G401.6 (cell line): ENCODE measurements at regions not wholly inside any gene's neighbourhood (a gene's known extent, or its start where the extent isn't known, plus 50 kb on each side); places are given as distances from the start of the nearest gene placed in this dataset.
"Not testable (repeated sequence)": the region's sequence is repeated elsewhere in the genome, so short reads cannot be mapped to it uniquely, and the experiment has no call there.

Experiments used
- FAIRE-seq: peaks from 2 replicates; lab custom pipeline; 2012; peaks lifted over from hg19 to GRCh38; lab: Jason Lieb, UNC

GRCh38 chr12:131578828-131579470, 131.9 kb upstream of the SFSWAP start:
- no peak for FAIRE-seq

DNA sequence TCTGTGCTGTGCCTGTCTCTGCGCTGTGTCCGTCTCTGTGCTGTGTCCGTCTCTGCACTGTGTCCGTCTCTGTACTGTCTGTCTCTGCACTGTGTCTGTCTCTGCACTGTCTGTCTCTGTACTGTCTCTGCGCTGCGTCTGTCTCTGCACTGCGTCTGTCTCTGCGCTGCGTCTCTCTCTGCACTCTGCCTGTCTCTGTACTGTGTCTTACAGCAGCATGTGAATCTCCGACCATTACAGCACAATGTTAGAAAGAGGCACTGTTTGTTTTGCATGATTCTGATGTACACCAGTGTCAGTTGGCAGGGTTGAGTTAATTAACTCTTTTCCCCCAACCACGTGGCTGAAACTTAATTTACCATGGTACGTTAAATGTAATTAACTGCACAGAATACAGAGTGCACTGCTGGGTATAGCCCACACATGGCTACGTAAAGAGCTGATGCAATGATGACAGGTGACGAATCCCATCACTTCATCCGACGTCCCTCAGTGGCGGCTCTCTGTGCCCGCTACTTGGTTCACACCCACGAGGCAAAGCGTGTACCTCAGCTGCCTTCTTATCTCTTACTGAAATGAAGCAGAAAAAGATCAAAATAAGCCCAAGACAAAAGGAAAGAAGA, 127.7 kb upstream of the SFSWAP start:
- FAIRE-seq: no peak

DNA sequence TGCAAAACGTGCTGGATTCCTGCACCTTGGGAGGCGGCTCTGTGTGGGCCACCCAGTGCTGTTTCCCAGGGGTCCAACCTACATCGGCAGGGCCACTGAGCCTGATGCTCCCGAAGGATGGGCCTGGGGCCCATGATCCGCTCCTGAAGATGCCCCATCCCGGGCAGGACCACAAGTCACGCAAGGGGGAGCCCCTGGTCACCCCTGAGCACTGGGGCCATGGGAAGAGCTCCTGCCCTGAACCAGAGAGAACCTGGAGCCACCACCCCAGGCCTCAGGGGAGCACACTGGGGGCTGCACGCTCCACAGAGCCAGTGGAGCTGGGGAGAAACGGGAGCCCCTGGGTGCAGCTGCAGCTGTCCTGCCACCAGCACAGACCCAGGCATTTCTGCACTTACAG, 124.6 kb upstream of the SFSWAP start:
- no peak for FAIRE-seq

DNA sequence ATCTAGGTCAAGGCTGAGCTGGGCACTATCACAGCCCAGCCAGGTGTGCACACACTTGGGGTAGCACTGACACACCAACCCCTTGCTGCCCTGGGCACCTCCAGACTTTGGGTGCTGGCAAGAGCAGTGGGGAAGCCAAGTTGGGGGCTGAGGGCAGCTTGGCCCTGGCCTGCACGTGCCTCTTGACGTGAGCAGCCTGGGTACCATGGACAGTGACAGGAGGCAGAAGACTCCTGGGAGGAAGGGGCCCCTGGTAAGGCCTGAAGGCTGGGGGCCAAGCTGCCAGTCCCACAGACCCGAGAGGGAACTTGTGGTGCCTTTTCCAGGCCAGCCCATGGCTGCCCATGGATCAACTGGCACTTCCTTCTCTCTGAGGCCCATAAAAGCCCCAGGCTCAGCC, 124.1 kb upstream of the SFSWAP start:
- no peak for FAIRE-seq

DNA sequence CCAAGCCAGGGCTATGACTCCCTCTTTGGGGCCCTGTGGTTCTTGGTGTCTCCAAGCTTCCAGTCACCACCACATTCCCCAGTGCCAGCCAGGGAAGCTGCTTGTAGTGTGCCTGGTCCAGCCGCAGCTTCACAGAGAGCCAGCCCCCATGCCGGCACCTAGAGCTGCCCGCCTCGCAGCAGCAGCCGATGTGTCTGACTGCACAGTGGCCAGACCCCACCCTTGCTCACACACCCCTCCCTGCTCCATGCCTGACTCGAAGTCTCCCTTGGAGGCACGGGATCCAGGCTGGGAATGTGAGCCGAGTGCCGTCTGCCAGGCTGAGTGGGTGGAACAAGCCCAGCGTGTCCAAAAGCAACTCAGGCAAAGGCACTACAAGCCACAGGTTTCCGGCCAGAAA, 123.3 kb upstream of the SFSWAP start:
- no peak for FAIRE-seq

DNA sequence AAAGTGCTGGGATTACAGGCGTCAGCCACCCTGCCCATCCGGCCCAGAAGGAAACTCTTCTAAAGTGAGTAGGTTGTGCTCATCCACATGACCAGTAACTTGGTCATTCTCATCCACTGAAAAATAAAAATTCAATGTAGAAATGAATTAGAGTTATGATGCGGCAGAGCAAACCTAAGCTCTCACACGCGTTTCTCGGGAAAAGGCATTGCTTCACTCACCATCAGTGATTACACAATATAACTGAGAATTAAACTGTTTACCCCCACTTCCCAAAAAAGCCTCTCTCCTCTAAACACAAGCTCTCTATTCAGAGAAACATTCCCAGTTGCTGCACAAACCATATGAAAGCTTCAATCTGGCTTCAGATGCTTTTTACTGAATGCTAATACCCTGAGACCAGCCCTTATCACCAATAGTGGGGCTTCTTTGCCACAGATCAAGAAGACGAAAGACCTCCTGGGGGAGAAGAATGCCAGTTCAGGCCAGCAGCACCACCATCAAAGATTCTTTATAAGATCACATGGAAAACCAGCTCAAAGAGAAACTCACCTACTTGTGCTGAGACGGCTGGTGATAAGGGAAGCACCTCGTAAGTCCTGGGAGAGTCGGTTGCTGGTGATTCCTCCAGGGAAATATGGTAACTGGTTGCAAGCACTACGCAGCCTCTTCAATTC, 121.5 kb upstream of the SFSWAP start:
- no peak for FAIRE-seq

DNA sequence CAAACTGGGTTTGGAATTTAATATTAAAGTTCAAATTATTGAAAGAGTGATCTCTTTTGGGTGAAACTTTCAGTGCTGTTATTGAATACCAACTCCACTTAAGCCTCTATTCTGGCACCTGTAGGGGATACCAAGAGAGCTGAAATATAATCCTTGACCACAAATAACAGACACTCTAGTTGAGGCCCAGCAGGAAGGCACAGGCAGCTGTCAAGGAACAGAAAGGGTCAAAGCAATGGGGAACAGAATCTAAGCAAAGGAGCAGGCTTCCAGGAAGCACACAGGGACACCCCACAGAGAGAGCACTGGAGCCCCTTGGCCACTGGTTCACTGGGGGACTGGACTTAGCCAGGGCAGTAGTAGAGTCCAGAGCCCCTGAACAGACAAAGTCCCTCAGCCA, 120.9 kb upstream of the SFSWAP start:
- FAIRE-seq: no peak

DNA sequence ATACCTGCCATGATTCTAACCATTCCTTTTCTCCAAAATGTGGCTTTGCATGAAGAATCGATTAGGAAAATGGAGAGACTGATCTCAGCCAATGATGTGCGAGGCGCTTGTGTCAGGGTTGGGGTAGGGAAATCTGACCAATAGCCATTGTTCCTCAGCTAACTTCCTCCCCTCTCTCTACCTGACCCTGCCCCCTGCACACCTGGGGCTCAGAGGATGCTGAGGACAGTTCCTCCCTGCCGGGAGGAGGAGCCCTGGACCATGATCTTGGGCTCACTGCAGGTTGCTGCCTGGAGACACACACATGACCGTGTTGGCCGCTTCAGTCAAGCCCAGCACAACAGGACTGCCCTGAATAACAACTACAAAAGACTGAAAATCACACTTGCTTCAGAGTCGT, 119.8 kb upstream of the SFSWAP start:
- no peak for FAIRE-seq

DNA sequence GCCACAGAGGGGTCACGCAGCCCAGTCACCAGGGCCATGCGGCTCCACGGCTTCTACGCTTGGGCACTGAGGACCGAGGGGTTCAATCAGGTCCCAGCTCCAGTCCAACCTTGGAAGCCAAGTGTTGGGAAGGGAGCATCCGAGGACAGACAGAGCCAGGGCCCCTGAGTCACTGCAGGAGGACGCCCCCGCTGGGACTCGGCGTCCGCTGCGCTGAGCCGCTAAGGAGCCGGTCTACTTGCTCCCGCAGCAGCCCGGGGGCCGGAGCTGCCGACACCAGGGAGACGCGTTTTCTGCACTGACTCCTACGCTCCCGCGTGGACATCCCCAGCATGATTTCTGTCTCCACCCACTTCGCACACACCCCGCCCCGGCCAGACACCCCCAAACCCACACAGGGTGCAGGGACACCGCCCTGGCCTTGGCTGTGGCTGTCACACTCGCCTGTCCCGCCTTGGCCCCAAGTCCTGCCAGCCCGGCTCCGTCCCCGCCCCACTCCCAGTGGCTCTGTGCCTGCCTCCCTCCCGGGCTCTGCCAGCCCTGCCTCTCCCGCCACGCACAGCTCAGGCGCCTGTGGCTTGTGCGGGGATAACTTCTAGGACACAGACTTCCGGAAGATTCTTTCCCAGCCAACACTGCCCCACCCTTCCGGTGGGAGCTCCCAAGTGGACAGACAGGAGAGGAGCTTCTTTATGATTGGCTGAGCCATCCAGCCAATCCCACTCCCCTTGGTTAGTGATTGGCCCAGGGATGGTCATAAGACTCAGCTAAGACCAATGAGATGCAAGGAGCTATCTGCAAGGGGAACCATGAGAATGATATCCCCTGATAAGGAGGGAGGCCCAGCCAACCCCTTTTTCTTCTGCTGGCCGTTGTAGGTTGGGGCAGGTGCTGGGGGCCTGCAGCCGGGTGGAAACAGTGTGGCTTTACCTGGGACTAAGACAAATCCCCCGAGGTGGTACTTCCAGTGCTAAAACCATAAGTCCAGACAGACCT, 118.9 kb upstream of the SFSWAP start:
- FAIRE-seq: no peak

- FAIRE-seq: no peak
Observed at GRCh38 chr12:131592972-131593371, 117.9 kb upstream of the SFSWAP start.

GRCh38 chr12:131593406-131593805, 117.5 kb upstream of the SFSWAP start:
- FAIRE-seq: no peak

GRCh38 chr12:131596115-131596514, 114.8 kb upstream of the SFSWAP start:
- no peak for FAIRE-seq

DNA sequence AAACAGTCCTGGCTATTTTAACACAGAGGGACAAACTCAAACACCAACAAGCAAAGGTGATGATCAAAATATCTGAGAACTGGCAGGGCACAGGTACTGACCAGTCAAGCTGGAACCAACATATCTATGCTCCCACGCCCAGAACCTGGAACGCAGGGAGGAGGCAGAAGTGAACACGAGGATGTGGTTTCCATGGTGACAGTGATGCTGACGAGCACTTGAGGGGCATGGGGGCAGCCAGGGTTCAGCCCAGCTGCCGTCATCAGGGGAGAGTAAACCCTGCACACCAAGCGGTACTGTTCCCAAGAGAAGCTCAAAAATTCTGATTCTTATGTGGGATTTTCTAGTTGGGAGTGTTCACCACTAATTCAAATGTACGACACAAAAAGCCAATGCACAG, 113.6 kb upstream of the SFSWAP start:
- FAIRE-seq: no peak

GRCh38 chr12:131598717-131599116, 112.2 kb upstream of the SFSWAP start:
- FAIRE-seq: no peak

DNA sequence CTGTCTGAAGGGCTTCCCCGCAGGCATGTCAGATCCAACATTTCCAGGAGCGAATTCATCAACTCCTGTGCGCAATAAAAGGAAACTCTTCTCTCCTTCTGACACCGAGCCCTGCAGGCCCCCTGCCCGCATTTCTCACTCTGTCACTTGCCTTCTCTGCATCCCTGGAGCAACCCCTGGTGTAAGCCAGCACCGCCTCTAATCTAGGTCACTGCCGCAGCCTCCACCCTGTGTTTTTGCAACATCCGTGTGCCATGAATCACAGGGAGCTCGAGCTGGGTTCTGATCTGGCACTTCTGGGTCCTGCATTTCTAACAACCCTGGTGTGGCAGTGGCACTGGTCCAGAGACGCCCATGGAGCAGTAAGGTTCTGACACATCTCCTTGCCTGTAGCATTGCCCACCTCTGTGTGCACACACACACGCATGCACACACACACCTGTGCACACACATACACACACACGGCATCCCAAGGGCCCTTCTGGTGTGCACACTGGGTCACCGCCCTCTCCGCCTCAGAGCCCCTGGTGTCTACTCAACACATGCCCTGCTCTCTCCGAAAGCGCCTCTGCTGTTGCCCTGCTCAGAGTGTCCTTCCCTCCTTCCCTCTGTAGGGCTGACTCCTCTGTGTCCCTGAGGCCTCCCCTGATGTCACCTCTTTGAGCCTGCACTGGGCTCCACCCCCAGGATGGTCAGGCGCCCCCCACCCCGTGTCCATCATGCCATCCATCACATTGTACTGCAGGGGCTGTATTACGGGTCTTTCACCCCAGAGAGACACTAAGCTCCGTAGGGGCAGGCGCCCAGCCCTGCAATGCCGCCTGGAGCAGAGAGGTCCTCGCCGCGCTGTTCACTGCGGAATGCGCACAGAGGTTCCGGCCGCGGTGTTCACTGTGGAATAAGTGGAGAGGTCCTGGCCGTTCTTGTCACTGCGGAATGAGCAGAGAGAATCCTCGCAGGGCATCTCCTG, 111.4 kb upstream of the SFSWAP start:
- no peak for FAIRE-seq

GRCh38 chr12:131600160-131600532, 110.7 kb upstream of the SFSWAP start:
- no peak for FAIRE-seq

GRCh38 chr12:131601499-131601898, 109.4 kb upstream of the SFSWAP start:
- not testable (repeated sequence) for FAIRE-seq

GRCh38 chr12:131603106-131603938, 107.6 kb upstream of the SFSWAP start:
- no peak for FAIRE-seq

DNA sequence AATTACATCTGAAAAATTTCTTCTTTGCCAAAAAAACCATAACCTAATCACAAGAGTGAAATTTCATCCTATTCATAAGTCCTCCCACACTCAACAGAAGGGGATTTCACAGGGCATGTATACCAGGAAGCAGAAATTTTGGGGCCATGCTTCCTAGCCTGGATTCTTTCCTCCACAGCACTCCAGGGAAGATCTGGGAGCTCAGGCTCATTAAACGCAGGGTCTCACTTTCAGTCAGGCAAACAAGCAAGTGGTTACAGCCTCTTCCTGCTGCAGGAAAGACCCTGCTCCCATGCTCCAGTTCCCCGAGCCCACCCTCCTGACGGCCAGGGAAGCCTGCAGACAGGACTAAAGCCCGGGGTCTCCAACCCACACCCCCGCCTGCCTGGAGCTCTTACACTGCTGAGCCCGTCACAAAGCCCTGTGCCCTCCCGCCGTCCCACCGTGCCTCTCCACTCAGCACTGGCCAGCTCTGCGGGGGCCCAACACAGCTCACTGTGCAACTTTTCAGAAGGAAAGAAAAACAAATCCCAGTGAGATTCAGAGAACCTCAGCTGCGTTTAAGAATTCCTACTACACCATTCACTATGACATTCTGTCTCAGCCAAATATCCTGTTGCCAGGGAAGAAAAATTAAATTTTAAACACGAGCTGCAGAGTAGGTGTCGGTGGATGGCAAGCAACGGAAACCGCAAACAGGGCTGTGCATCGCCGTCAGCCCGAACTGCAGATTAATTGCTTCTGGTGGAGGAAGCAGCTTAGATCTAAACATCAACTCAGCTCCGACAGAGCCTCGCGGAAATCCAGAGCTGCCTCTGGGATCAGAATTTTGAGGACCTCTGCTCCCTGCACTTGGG, 106.7 kb upstream of the SFSWAP start:
- no peak for FAIRE-seq

- no peak for FAIRE-seq
Observed at GRCh38 chr12:131604859-131605258, 106.0 kb upstream of the SFSWAP start.
